ENCODE measurements at regions not wholly inside any gene's neighbourhood (a gene's known extent, or its start where the extent isn't known, plus 50 kb on each side); places are given as distances from the start of the nearest gene placed in this dataset.

DNA sequence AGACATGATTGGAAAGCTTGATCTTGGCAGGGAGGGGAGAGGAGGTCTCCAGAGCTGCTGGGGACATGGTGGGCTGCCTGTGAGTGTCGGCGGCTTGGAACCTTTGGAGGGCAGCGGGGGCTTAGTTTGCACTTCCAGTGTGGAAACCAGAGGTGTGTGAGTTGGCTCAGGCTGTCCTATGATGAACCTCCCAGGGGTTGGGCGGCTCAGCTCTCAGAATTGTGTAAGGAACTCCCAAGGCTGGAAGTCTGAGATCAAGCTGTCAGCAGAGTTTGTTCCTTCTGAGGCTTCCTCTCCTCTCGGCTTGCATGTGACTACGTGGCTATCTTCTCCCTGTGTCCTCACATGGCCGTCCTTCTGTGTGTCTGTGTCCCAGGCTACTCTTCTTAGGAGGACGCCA, 87.9 kb upstream of the B3GAT1 start:
- POLR2A ChIA-PET = no interaction called here
- BruUV-seq (replicated peaks) = no TSS peak

DNA sequence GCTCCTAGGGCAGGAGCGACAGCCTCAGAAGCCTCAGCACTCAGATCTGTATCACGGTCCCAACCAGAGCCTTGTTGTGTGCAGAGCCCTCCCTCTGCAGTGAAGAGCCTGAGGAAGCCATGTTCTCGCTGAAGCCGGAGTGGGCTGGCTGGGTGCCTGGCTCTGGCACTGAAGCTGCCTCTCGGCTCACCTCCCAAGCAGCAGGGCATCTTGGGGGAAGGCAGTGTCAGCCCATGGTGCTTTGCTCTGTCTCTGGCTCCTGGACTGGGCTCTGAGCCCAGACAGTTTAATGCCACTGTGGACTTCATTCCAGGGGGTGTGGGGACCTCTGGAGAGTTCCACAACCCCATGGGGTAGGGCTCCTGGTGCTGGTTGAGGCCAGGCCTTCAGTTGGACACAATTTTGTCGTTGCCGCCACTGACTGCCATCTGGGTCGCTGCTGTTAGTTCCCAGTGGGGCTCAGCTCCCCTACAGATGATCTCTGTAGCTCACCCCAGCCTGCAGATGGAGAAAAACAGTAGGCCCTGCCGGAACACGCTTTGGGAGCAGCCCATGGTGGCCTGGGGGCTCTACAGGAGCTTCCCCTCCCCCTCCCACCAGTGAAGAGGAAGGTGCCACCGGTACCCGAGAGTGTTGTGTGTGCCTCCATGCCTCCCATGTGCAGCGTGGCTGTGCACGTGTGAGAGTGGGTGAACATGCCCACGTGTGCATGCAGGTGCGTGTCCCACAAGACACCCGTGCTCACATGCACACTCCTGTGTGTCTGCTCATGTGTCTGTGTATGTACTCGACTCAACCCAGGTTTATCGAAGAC, 86.5 kb upstream of the B3GAT1 start:
- DNase-seq (ENCODE audit: low read depth, low spot score) (no peak), ATAC-seq (no peak)
- in situ Hi-C loops (cut with HindIII; ENCODE audit: low pct_unique_long_range_greater_than_20kb, low sequenced_read_pairs) = no loop called here
- POLR2A ChIA-PET = no interaction called here
- Histone ChIP-seq H3K9me3 (ENCODE audit: control insufficient read depth, insufficient read depth, low read depth, low read length) (no peaks in the 10 kb centered on the region), H3K27ac (ENCODE audit: low read length) (no peak overlapping the region), H3K4me3 (ENCODE audit: low read depth in 2 of 2, low read length in 2 of 2) (no peak overlapping the region), H3K4me1 (ENCODE audit: control insufficient read depth, insufficient read depth, low read length) (no peaks in the 10 kb centered on the region), H3K27me3 (ENCODE audit: control insufficient read depth, insufficient read depth, low read length) (no peaks in the 10 kb centered on the region), H3K36me3 (ENCODE audit: control insufficient read depth, insufficient read depth, low read length) (no peaks in the 10 kb centered on the region)
- CTCF ChIA-PET = no interaction called here
- intact Hi-C loops (cut with micrococcal nuclease; ENCODE audit: unreplicated experiment) = no loop called here
- TF ChIP-seq CTCF (IDR thresholded peaks at IDR 0.05) (no peak), POLR2AphosphoS5 (IDR thresholded peaks at IDR 0.05; ENCODE audit: low read depth, low read length) (no peak), SIN3A (IDR thresholded peaks at IDR 0.05; ENCODE audit: borderline replicate concordance, insufficient read depth, low read depth, low read length) (no peak), TCF7L2 (IDR thresholded peaks at IDR 0.05; ENCODE audit: low read depth, low read length) (no peak)
- no TSS peak for BruUV-seq (replicated peaks)

More for the DNA sequence above, 87.9 kb upstream of the B3GAT1 start:
- no peak overlapping the region for H3K27ac ChIP-seq (ENCODE audit: low read length)
- H3K27me3 ChIP-seq (ENCODE audit: control insufficient read depth, insufficient read depth, low read length) = no peaks in the 10 kb centered on the region; the same call in 1 of the 2 replicates
- DNase-seq (ENCODE audit: low read depth, low spot score) (no peak), ATAC-seq (no peak)
- no peaks in the 10 kb centered on the region for H3K9me3 ChIP-seq (ENCODE audit: control insufficient read depth, insufficient read depth, low read depth, low read length)
- in situ Hi-C loops (cut with HindIII; ENCODE audit: low pct_unique_long_range_greater_than_20kb, low sequenced_read_pairs) = no loop called here
- no peak for TF ChIP-seq POLR2AphosphoS5 (IDR thresholded peaks at IDR 0.05; ENCODE audit: low read depth, low read length)
- TF ChIP-seq TCF7L2 (IDR thresholded peaks at IDR 0.05; ENCODE audit: low read depth, low read length) = no peak
- no peak for TF ChIP-seq SIN3A (IDR thresholded peaks at IDR 0.05; ENCODE audit: borderline replicate concordance, insufficient read depth, low read depth, low read length)
- no peak for TF ChIP-seq CTCF (IDR thresholded peaks at IDR 0.05)
- no peak for TF ChIP-seq REST (IDR thresholded peaks at IDR 0.05; ENCODE audit: insufficient read depth in 1 of 2, low read depth in 2 of 2, low read length in 1 of 2)
- H3K4me1 ChIP-seq (ENCODE audit: control insufficient read depth, insufficient read depth, low read length) = no peaks in the 10 kb centered on the region
- intact Hi-C loops (cut with micrococcal nuclease; ENCODE audit: unreplicated experiment) = no loop called here
- no peaks in the 10 kb centered on the region for H3K36me3 ChIP-seq (ENCODE audit: control insufficient read depth, insufficient read depth, low read length)
- H3K4me3 ChIP-seq (ENCODE audit: low read depth in 2 of 2, low read length in 2 of 2) = no peak overlapping the region
- CTCF ChIA-PET = no interaction called here

Data from Panc1 (cell line).